Stomach (tissue), 8 donors: ENCODE measurements at regions not wholly inside any gene's neighbourhood (a gene's known extent, or its start where the extent isn't known, plus 50 kb on each side); places are given as distances from the start of the nearest gene placed in this dataset.

Experiments used
- DNase-seq, 2 donors: peaks; one replicate each; pipeline versions ENCODE4 v3.0.0 to v3.0.0-alpha.2; 2013 to 2019
- H3K27ac ChIP-seq, 5 donors: fragments of 200-600 bp in 4 of 5; sonication (generic) in 4 of 5; one replicate each; pipeline ENCODE4 v1.5.1; 2013 to 2019; ENCODE audit warnings: mild to moderate bottlenecking in 1 of 5, moderate library complexity in 1 of 5
- H3K27me3 ChIP-seq, 3 donors: fragments of 200-600 bp; sonication (generic); one replicate each; pipeline ENCODE4 v1.5.1; 2017 to 2019; ENCODE audit warnings: mixed run types in 1 of 3
- H3K36me3 ChIP-seq, 4 donors: fragments of 200-600 bp; sonication (generic); 1 replicate in 3 of 4; 2 replicates in 1 of 4; pipeline ENCODE4 v1.5.1; 2016 to 2019
- H3K4me1 ChIP-seq, 4 donors: fragments of 200-600 bp; sonication (generic); one replicate each; pipeline ENCODE4 v1.5.1; 2016 to 2019
- H3K4me3 ChIP-seq, 4 donors: fragments of 200-600 bp; sonication (generic) in 3 of 4; one replicate each; pipeline ENCODE4 v1.5.1; 2016 to 2019; ENCODE audit warnings: mild to moderate bottlenecking in 1 of 4
- H3K9me3 ChIP-seq, 4 donors: fragments of 200-600 bp; sonication (generic); one replicate each; pipeline ENCODE4 v1.5.1; 2016 to 2019
- EP300 ChIP-seq: sonication (generic); formaldehyde crosslinking; IDR thresholded peaks from one replicate; pipeline ENCODE4 v1.6.1; 2017; ENCODE audit warnings: antibody characterized with exemption
- POLR2A ChIP-seq, 4 donors: fragments of 450-650 bp; IDR thresholded peaks; one replicate each; pipeline ENCODE4 v1.6.1; 2016; ENCODE audit warnings: antibody characterized with exemption in 4 of 4, control low read depth in 2 of 4, mild to moderate bottlenecking in 1 of 4, moderate library complexity in 1 of 4
- POLR2AphosphoS5 ChIP-seq, 3 donors: sonication (generic); formaldehyde crosslinking; IDR thresholded peaks; one replicate each; pipeline ENCODE4 v1.6.1; 2016; ENCODE audit warnings: antibody characterized with exemption in 3 of 3
- WGBS, 5 donors: extraction: QIAGEN DNeasy Blood & Tissue Kit in 3 of 5; methylation state at CpG; one replicate each; pipeline versions ENCODE4 v1.1.5 to v1.1.7; 2013 to 2018; 5-methylcytosine and 5-hydroxymethylcytosine counted together
- intact Hi-C: fragments of 100-400 bp; cut with DNase I; formaldehyde crosslinking; loops from one replicate; pipeline ENCODE4 v1.15.1; 2023; ENCODE audit warnings: low total_unique reads
- TF ChIP-seq, protein P1 (sequence below), 7 experiments: fragments of 450-650 bp in 4 of 7; fragments of 200-600 bp in 3 of 7; sonication (generic) in 3 of 7; IDR thresholded peaks; one replicate each; pipeline ENCODE4 v1.5.1; 2016 to 2019; ENCODE audit warnings: antibody characterized with exemption in 7 of 7, control low read depth in 2 of 7, mild to moderate bottlenecking in 1 of 7
- donor health status: healthy with polysubstance abuse.
- donor health status: Bipolar disorder and iron deficiency.
- donor health status: healthy.

DNA sequence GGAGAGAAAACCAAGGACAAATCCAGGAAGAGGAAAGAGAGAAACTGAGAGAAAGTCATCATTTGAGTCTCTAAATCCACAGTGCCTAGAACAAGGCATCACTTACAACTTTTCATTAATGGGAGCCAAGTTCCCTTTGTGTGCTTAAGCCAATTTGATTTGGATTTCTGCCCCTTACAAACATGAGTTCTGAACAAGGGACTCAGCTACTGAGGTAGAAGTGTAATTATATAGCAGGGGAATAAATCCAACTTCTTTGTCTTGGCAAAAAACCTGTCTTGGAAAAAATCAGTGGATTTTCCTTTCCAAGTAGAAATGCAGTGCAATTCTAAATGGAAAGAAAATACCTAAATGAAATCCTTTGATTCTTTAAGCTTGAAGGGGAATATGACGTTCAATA lies 307.2 kb upstream of the CNTN3 start:
- TF ChIP-seq POLR2A (IDR thresholded peaks at IDR 0.05) = no peak
- TF ChIP-seq, protein P1, sequence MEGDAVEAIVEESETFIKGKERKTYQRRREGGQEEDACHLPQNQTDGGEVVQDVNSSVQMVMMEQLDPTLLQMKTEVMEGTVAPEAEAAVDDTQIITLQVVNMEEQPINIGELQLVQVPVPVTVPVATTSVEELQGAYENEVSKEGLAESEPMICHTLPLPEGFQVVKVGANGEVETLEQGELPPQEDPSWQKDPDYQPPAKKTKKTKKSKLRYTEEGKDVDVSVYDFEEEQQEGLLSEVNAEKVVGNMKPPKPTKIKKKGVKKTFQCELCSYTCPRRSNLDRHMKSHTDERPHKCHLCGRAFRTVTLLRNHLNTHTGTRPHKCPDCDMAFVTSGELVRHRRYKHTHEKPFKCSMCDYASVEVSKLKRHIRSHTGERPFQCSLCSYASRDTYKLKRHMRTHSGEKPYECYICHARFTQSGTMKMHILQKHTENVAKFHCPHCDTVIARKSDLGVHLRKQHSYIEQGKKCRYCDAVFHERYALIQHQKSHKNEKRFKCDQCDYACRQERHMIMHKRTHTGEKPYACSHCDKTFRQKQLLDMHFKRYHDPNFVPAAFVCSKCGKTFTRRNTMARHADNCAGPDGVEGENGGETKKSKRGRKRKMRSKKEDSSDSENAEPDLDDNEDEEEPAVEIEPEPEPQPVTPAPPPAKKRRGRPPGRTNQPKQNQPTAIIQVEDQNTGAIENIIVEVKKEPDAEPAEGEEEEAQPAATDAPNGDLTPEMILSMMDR (IDR thresholded peaks at IDR 0.05) = no peak
- TF ChIP-seq EP300 = no peak
- H3K27ac ChIP-seq = no peak overlapping the region
- no peaks in the 10 kb centered on the region for H3K4me1 ChIP-seq
- no peaks in the 10 kb centered on the region for H3K27me3 ChIP-seq
- no peak overlapping the region for H3K4me3 ChIP-seq
- H3K36me3 ChIP-seq = no peaks in the 10 kb centered on the region
- WGBS, 5 donors = 77 to 87% (median 81%) methylated on average over 1 of the region's 1 CpG
- no peak for DNase-seq
- intact Hi-C loops = no loop called here
- H3K9me3 ChIP-seq = no peaks in the 10 kb centered on the region

DNA sequence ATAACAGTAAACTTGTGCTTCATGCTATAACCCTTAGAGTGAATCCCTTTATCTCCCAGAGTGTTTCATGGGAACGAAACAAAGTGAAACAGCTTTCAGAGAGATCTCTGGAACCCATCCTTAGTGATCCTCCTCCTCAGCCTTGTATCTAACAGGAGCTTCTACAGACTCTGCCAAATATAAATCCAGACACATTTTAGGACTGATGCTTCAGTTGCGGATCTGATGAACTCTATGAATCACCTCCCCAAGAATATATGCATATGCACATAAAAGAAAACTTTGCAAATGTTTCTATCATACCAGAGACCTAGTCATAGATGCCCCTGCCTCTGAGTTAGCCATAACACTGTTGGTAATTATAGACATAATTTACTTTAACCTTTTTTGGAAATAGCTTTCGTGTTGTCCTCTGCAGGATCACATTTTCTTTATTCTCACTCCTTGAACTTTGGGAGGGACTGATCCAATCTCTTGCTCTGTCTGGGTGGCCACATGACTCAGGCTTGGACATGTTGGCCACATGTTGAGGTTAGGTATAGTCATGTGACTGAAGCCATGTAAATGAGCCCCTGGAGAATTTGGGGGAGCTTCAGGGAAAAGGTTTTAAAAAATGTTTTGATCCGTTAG lies 306.4 kb upstream of the CNTN3 start:
- WGBS, 5 donors = 67 to 76% (median 70%) methylated on average over 4 of the region's 4 CpGs
- H3K9me3 ChIP-seq = no peaks in the 10 kb centered on the region
- H3K4me3 ChIP-seq = no peak overlapping the region
- no peaks in the 10 kb centered on the region for H3K4me1 ChIP-seq
- no peak for TF ChIP-seq POLR2AphosphoS5 (IDR thresholded peaks at IDR 0.05)
- TF ChIP-seq EP300 = no peak
- TF ChIP-seq, protein P1 (IDR thresholded peaks at IDR 0.05) = no peak
- no peak for TF ChIP-seq POLR2A (IDR thresholded peaks at IDR 0.05)
- no peaks in the 10 kb centered on the region for H3K27me3 ChIP-seq
- no peaks in the 10 kb centered on the region for H3K36me3 ChIP-seq
- intact Hi-C loops = no loop called here
- H3K27ac ChIP-seq = no peak overlapping the region
- DNase-seq = no peak

DNA sequence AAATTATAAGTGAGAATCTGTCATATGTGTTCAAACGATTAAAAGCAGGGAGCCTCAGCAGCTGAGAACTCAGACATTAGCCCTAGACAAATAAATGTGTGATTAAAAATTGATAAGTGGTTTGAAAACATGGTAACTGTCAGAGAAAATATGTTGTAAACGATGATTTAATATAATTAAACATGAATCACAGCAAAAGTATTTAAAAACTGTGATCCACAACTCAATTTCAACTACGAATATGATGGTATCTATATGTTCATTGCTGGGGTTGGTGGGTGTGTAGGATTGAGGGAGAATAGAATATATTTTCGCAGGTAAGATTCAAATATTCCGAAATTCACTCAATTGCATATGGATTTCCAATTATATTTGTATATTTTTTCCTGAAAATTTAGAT lies 302.2 kb upstream of the CNTN3 start:
- H3K27ac ChIP-seq = no peak overlapping the region
- H3K36me3 ChIP-seq = no peaks in the 10 kb centered on the region
- TF ChIP-seq, protein P1 (IDR thresholded peaks at IDR 0.05) = no peak
- TF ChIP-seq EP300 = no peak
- intact Hi-C loops = no loop called here
- no peaks in the 10 kb centered on the region for H3K9me3 ChIP-seq
- WGBS, 5 donors = 52 to 62% (median 57%) methylated on average over 5 of the region's 5 CpGs
- no peaks in the 10 kb centered on the region for H3K4me1 ChIP-seq
- DNase-seq = no peak
- no peak overlapping the region for H3K4me3 ChIP-seq
- no peaks in the 10 kb centered on the region for H3K27me3 ChIP-seq

DNA sequence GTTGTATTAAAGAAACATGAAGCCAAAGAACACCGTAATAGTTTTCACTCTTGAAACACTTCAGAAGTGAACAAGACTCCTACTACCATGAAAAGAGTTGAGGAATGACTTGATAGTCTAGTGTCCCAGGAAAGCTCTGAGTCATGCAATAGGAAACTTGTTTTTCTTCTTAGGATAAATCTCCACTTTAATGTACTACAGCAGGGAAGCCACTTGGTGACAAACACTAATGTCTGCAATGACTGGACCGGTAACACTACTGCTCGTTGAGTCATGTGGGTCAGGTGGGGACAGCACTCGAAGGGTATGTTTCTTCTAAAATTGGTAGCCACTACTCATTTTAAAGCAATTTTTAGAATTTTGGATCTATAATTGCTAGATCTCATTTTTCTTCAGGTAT lies 291.7 kb upstream of the CNTN3 start:
- H3K4me1 ChIP-seq = no peaks in the 10 kb centered on the region
- peaks cover 0 to 10% (median 6%) of the 10 kb centered on the region in 4 donors for H3K9me3 ChIP-seq
- H3K4me3 ChIP-seq = no peak overlapping the region
- H3K27ac ChIP-seq = no peak overlapping the region
- no peaks in the 10 kb centered on the region for H3K36me3 ChIP-seq
- H3K27me3 ChIP-seq = no peaks in the 10 kb centered on the region
- 65 to 85% (median 80%) methylated on average over 4 of the region's 4 CpGs for WGBS, 5 donors
- intact Hi-C loops = no loop called here
- DNase-seq = no peak
- no peak for TF ChIP-seq EP300
- no peak for TF ChIP-seq POLR2A (IDR thresholded peaks at IDR 0.05)
- no peak for TF ChIP-seq POLR2AphosphoS5 (IDR thresholded peaks at IDR 0.05)
- TF ChIP-seq, protein P1 (IDR thresholded peaks at IDR 0.05) = no peak
